HG03066 (cell line): ENCODE measurements at regions not wholly inside any gene's neighbourhood (a gene's known extent, or its start where the extent isn't known, plus 50 kb on each side); places are given as distances from the start of the nearest gene placed in this dataset.
"Not testable (repeated sequence)": the region's sequence is repeated elsewhere in the genome, so short reads cannot be mapped to it uniquely, and the experiment has no call there.

Experiments
- ATAC-seq: cut with Tn5 transposase; IDR thresholded peaks from one replicate; pipeline ENCODE4 v1.9.1; 2021; ENCODE audit warnings: low read depth; ENCODE audit not compliant: unreplicated experiment

DNA sequence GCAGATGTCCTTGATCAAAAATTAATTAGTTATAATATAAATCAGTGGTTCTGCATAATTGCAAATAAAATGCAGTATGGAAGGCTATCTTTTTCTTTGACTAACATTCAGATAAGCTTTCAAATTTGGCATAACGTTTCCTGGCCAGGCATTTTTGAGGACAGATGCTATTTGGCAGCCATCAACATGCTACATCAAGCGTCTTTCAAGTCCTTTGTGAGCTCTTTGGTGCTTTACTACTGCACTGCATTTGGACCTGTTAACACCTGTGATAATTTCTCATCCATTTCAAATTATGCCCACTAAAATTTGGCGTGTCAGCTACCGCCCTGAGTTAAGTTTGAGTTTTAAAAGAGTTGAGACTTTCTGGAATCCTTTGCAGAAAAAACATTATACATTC lies 545.7 kb downstream of the STK39 start:
- ATAC-seq = no peak

- ATAC-seq = no peak
Measured at GRCh38 chr2:167697948-167698347, 549.4 kb downstream of the STK39 start.

DNA sequence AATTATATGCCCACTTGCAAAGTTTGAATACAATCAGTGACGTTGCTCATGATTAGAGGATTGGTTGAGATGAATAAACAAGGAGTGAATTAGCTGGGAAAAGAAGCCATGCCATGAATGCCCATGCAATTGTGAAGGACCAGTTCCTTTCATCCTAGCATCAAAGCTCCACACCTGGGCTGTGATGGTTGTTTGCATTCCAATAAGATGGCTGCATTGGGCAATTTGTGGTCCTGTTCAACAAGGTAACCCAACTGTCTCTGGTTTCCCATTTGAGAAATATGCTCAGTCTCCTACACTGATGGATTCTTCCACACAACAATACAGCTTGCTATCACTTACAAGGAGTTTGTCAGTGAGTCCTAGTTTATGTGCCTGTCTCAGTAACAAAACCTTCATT lies 550.2 kb downstream of the STK39 start:
- ATAC-seq = no peak

- ATAC-seq = no peak
Measured at GRCh38 chr2:167692936-167693335, 554.5 kb downstream of the STK39 start.

DNA sequence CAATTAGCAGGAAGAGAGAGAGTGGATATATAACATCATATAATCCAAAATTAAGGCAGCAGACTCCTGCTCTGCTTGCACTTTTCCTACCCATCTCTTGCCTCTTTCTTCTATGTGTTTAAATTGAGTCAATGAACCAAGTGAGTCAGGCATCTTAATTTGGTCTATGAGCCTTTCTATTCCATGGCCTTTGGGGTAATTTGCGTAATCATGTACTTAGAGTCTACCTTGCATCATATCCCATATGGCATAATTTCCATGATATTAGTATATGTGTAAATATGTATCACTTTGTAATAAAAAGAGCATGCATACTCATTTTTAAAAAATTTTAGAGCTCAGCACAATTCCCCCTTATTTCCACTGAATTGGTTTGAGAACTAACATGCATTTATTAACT lies 555.2 kb downstream of the STK39 start:
- ATAC-seq = no peak

DNA sequence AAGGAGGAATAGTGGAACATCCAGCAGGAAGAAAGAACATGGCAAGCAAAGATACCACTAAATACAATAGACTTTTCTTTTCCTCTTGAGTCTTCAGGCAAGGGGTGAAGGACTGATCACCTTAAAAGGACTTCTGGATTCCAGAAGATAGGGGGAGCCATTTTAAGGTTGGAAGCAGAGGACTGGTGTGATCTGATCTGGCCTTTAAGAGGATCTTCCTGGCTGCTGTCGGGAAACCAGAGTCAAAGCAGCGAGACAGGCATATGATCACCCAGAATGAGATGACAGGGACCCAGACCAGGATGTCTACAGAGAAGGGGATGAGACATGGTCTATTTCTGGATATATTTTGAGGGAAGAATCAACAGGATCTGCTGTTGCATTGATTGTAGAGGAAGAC lies 558.0 kb downstream of the STK39 start:
- no peak for ATAC-seq

- no peak for ATAC-seq
Measured at GRCh38 chr2:167686691-167687090, 560.7 kb downstream of the STK39 start.

- ATAC-seq = no peak
Measured at GRCh38 chr2:167681234-167682015, 566.0 kb downstream of the STK39 start.

DNA sequence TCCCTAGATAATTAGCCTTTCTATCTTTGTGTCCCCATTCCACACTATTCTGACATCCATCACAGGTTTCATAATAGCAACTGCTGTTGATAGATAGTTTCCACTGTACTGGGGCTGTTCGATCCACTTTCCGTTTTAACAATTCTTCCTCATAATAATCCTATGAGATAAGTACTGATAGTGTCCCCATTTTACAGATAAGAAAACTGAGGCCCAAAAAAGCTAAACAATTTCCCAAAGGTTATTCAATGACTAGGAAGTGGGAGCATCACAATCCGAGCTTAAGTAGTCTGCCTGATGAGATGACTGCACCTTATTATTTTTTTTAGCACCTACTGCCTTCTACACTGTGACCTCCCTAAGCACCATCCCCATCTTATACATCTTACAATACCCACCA lies 569.2 kb downstream of the STK39 start:
- no peak for ATAC-seq

DNA sequence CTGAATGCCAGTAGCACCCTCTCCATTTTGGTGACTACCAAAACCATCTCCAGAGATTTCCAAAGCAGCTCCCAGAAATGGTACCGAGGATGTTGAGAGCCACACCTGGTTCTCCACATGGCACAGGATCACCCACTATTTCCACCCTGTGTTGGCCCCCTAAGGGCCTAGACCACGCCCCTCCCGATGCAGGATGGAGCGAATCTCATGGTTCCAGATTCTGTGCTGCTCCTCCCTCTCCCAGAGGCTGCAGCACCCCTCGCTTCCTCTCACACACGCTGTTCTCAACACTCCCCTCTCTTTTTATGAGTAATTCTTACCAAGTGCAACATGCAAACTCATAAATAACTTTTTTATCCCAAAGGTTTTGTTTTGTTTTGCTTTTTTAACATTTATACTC lies 571.5 kb downstream of the STK39 start:
- no peak for ATAC-seq

DNA sequence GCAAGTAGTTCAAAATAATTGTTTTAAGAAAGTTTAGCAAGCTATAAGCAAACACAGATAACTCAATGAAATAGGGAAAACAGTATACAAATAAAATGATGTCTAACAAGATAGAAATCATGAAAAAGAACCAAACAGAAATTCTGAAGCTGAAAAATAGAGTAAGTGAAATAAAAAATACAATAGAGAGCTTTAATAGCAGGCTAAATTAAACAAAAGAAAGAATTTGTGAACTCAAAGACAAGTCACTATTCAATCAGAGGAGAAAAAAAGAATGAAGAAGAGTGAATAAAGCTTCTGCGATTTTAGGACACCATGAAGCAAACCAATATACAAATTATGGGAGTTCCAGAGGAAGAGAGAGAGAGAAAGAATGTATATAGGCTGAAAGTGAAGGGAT lies 576.8 kb downstream of the STK39 start:
- no peak for ATAC-seq

GRCh38 chr2:167653131-167653530 lies 594.3 kb downstream of the STK39 start:
- no peak for ATAC-seq

- no peak for ATAC-seq
Measured at GRCh38 chr2:167652401-167652800, 595.0 kb downstream of the STK39 start.

- ATAC-seq = no peak
Measured at GRCh38 chr2:167651406-167652151, 595.8 kb downstream of the STK39 start.

DNA sequence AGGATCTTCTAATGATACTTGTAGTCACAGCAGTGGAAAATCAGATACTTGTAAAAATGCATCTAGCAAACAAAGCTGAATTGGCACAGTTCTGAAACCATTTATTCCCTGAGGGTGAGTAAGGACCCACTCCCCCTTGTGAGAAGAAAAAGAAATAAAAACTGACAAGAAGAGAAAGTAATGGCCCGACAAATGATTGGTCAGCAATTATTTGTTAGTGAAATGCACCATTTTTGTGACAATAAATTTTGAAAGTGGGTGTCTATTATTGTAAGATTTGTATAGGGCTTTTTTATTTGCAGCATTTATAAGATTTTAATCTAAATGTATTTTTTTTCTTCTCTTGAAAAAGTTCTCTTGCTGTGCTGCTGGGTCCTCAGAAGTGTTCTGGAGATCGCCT lies 600.8 kb downstream of the STK39 start:
- no peak for ATAC-seq

DNA sequence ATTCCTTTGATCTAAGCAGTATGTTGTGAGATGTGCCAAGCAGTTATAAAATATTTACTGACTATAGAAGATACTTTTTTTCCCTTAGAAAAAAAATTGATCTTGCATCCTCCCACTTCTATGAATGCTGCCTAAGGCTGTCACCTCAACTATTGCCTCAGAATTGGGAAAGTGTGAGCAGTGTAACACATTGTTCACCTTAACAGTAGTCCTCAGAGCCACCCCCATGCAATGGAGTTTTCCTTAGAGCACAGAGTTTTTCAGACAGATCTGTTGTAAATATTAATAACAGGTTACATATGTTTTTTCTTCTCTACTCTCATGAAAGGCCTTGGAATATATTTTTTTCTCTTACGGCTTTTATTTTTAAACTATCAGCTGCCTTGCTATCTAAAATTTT lies 607.3 kb downstream of the STK39 start:
- no peak for ATAC-seq

- ATAC-seq = no peak
Measured at GRCh38 chr2:167637741-167638140, 609.7 kb downstream of the STK39 start.

GRCh38 chr2:167632271-167632670 lies 615.1 kb downstream of the STK39 start:
- not testable (repeated sequence) for ATAC-seq

GRCh38 chr2:167626961-167627360 lies 620.4 kb downstream of the STK39 start:
- ATAC-seq = no peak

DNA sequence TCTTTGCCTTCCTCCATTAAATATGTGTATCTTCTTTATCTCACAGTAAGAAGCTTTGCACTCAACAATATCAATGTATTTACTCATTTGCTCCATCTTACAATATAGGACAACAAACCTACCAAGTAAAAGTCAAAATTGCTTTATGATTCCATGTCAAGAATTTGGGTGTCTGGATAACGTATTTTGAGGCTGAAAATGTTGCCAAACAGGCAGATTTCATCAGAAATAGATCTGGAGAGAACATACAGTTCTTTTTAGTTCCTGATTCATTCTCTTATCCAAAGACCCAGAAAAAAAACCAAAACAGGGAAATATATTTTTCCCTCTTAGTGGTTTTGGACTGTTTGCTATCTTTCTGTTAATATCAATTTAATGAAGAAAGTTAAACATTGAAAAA lies 621.1 kb downstream of the STK39 start:
- no peak for ATAC-seq

GRCh38 chr2:167616997-167617396 lies 630.4 kb downstream of the STK39 start:
- no peak for ATAC-seq

- no peak for ATAC-seq
Measured at GRCh38 chr2:167613471-167613870, 633.9 kb downstream of the STK39 start.
